Stimulated activated naive B cell treated with anti-CD40 and anti-IgM and Interleukin-4, amounts not matched to agents 10 μg/mL and 1 μg/mL and 100 μg/mL, for 72 hours (primary cell): ENCODE measurements at regions not wholly inside any gene's neighbourhood (a gene's known extent, or its start where the extent isn't known, plus 50 kb on each side); places are given as distances from the start of the nearest gene placed in this dataset.
A peak's percentile ranks its signal among the peaks of the same experiment; 100 is the strongest.
"Not testable (repeated sequence)": the region's sequence is repeated elsewhere in the genome, so short reads cannot be mapped to it uniquely, and the experiment has no call there.

Source experiments
- ATAC-seq, 2 donors: fragments of 150-1000 bp; cut with Tn5 transposase; replicated peaks; 2 replicates each; pipeline ENCODE4 v1.10.0; 2021; ENCODE audit warnings: moderate library complexity in 1 of 2
- DNase-seq: peaks from one replicate; pipeline ENCODE4 v3.0.0; 2021
- H3K27ac Mint-ChIP-seq: one replicate; pipeline ENCODE4 v1.8.0; 2022; ENCODE audit warnings: mild to moderate bottlenecking, mixed read lengths
- H3K27me3 Mint-ChIP-seq, 2 donors: one replicate each; pipeline ENCODE4 v1.8.0; 2022; ENCODE audit warnings: mixed read lengths in 2 of 2
- H3K36me3 Mint-ChIP-seq, 2 donors: one replicate each; pipeline ENCODE4 v1.8.0; 2022; ENCODE audit warnings: mixed read lengths in 2 of 2, mild to moderate bottlenecking in 1 of 2
- H3K4me1 Mint-ChIP-seq, 2 donors: one replicate each; pipeline ENCODE4 v1.8.0; 2022; ENCODE audit warnings: mixed read lengths in 2 of 2, mild to moderate bottlenecking in 1 of 2
- H3K4me3 Mint-ChIP-seq, 2 donors: one replicate each; pipeline ENCODE4 v1.8.0; 2022; ENCODE audit warnings: mild to moderate bottlenecking in 2 of 2, mixed read lengths in 2 of 2, moderate library complexity in 1 of 2
- H3K9me3 Mint-ChIP-seq, 2 donors: one replicate each; pipeline ENCODE4 v1.8.0; 2022; ENCODE audit warnings: mixed read lengths in 2 of 2, mild to moderate bottlenecking in 1 of 2

- H3K4me3 Mint-ChIP-seq: no peak overlapping the region
- DNase-seq: no peak
- ATAC-seq: no peak
- H3K27me3 Mint-ChIP-seq: no peaks in the 10 kb centered on the region
- no peaks in the 10 kb centered on the region for H3K36me3 Mint-ChIP-seq
- H3K9me3 Mint-ChIP-seq: no peaks in the 10 kb centered on the region
- no peak overlapping the region for H3K27ac Mint-ChIP-seq
- H3K4me1 Mint-ChIP-seq: no peaks in the 10 kb centered on the region
These were observed 117.9 kb downstream of the ANXA1 start for GRCh38 chr9:73269430-73270101.

- DNase-seq (no peak), ATAC-seq (no peak)
- Mint-ChIP-seq H3K27ac (no peak overlapping the region), H3K36me3 (no peaks in the 10 kb centered on the region), H3K9me3 (no peaks in the 10 kb centered on the region), H3K27me3 (no peaks in the 10 kb centered on the region), H3K4me3 (no peak overlapping the region), H3K4me1 (no peaks in the 10 kb centered on the region)
These were observed 119.5 kb downstream of the ANXA1 start for GRCh38 chr9:73270967-73271721.

GRCh38 chr9:73280113-73280512 lies 128.4 kb downstream of the ANXA1 start:
- Mint-ChIP-seq H3K4me3 (no peak overlapping the region), H3K27me3 (peaks cover 0 to 4% of the 10 kb centered on the region in 2 donors), H3K9me3 (no peaks in the 10 kb centered on the region), H3K36me3 (no peaks in the 10 kb centered on the region), H3K27ac (no peak overlapping the region), H3K4me1 (no peaks in the 10 kb centered on the region)
- ATAC-seq (no peak), DNase-seq (no peak)

GRCh38 chr9:73284377-73284776 lies 132.7 kb downstream of the ANXA1 start:
- Mint-ChIP-seq H3K36me3 (no peaks in the 10 kb centered on the region), H3K27ac (no peak overlapping the region), H3K27me3 (peaks cover 0 to 4% of the 10 kb centered on the region in 2 donors), H3K4me1 (no peaks in the 10 kb centered on the region), H3K9me3 (no peaks in the 10 kb centered on the region), H3K4me3 (no peak overlapping the region)
- DNase-seq (no peak), ATAC-seq (no peak)

- Mint-ChIP-seq H3K36me3 (no peaks in the 10 kb centered on the region), H3K27ac (no peak overlapping the region), H3K4me3 (no peak overlapping the region), H3K27me3 (no peaks in the 10 kb centered on the region), H3K4me1 (no peaks in the 10 kb centered on the region), H3K9me3 (peaks cover 13% of the 10 kb centered on the region in 2 donors)
- DNase-seq (no peak), ATAC-seq (no peak)
These were observed 142.7 kb downstream of the ANXA1 start for GRCh38 chr9:73294336-73294735.

- H3K36me3 Mint-ChIP-seq: no peaks in the 10 kb centered on the region
These were observed 174.3 kb downstream of the ANXA1 start for GRCh38 chr9:73325983-73326382.

GRCh38 chr9:73327149-73327548 lies 175.5 kb downstream of the ANXA1 start:
- Mint-ChIP-seq H3K27me3 (no peaks in the 10 kb centered on the region), H3K36me3 (no peaks in the 10 kb centered on the region), H3K4me3 (no peak overlapping the region), H3K4me1 (no peaks in the 10 kb centered on the region), H3K27ac (no peak overlapping the region), H3K9me3 (peaks cover 2 to 4% of the 10 kb centered on the region in 2 donors)
- no peak for ATAC-seq
- no peak for DNase-seq

More at GRCh38 chr9:73325983-73326382, 174.3 kb downstream of the ANXA1 start:
- DNase-seq (no peak), ATAC-seq (no peak)
- no peak overlapping the region for H3K4me3 Mint-ChIP-seq
- no peaks in the 10 kb centered on the region for H3K4me1 Mint-ChIP-seq
- H3K9me3 Mint-ChIP-seq: peaks cover 2 to 4% of the 10 kb centered on the region in 2 donors
- H3K27me3 Mint-ChIP-seq: no peaks in the 10 kb centered on the region
- H3K27ac Mint-ChIP-seq: no peak overlapping the region

GRCh38 chr9:73337182-73337581 lies 185.5 kb downstream of the ANXA1 start:
- not testable (repeated sequence) for H3K27ac Mint-ChIP-seq, H3K4me1 Mint-ChIP-seq

GRCh38 chr9:73344060-73344459 lies 192.4 kb downstream of the ANXA1 start:
- H3K9me3 Mint-ChIP-seq: peaks cover 0 to 2% of the 10 kb centered on the region in 2 donors
- DNase-seq (no peak), ATAC-seq (no peak)
- no peak overlapping the region for H3K4me3 Mint-ChIP-seq
- H3K27me3 Mint-ChIP-seq: no peaks in the 10 kb centered on the region
- H3K27ac Mint-ChIP-seq: no peak overlapping the region
- H3K4me1 Mint-ChIP-seq: no peaks in the 10 kb centered on the region
- H3K36me3 Mint-ChIP-seq: no peaks in the 10 kb centered on the region

More at GRCh38 chr9:73337182-73337581, 185.5 kb downstream of the ANXA1 start:
- not testable (repeated sequence) for H3K27me3 Mint-ChIP-seq, H3K36me3 Mint-ChIP-seq, H3K4me3 Mint-ChIP-seq, H3K9me3 Mint-ChIP-seq, ATAC-seq, DNase-seq

GRCh38 chr9:73347123-73347522 lies 195.5 kb downstream of the ANXA1 start:
- no peak overlapping the region for H3K27ac Mint-ChIP-seq
- DNase-seq (no peak), ATAC-seq (no peak)
- H3K9me3 Mint-ChIP-seq: peaks cover 0 to 4% of the 10 kb centered on the region in 2 donors
- no peak overlapping the region for H3K4me3 Mint-ChIP-seq
- no peaks in the 10 kb centered on the region for H3K4me1 Mint-ChIP-seq
- H3K36me3 Mint-ChIP-seq: no peaks in the 10 kb centered on the region
- H3K27me3 Mint-ChIP-seq: no peaks in the 10 kb centered on the region

GRCh38 chr9:73347720-73348119 lies 196.1 kb downstream of the ANXA1 start:
- no peaks in the 10 kb centered on the region for H3K4me1 Mint-ChIP-seq
- no peak overlapping the region for H3K27ac Mint-ChIP-seq
- H3K36me3 Mint-ChIP-seq: no peaks in the 10 kb centered on the region

GRCh38 chr9:73348471-73348870 lies 196.8 kb downstream of the ANXA1 start:
- ATAC-seq: no peak
- H3K36me3 Mint-ChIP-seq: no peaks in the 10 kb centered on the region

More at GRCh38 chr9:73347720-73348119, 196.1 kb downstream of the ANXA1 start:
- no peak for ATAC-seq
- Mint-ChIP-seq H3K9me3 (peaks cover 0 to 4% of the 10 kb centered on the region in 2 donors), H3K27me3 (no peaks in the 10 kb centered on the region), H3K4me3 (no peak overlapping the region)
- no peak for DNase-seq

GRCh38 chr9:73349476-73349875 lies 197.8 kb downstream of the ANXA1 start:
- ATAC-seq: no peak
- H3K27me3 Mint-ChIP-seq: no peaks in the 10 kb centered on the region
- no peaks in the 10 kb centered on the region for H3K36me3 Mint-ChIP-seq
- H3K4me1 Mint-ChIP-seq: no peaks in the 10 kb centered on the region
- no peak overlapping the region for H3K4me3 Mint-ChIP-seq
- H3K9me3 Mint-ChIP-seq: peaks cover 0 to 2% of the 10 kb centered on the region in 2 donors
- DNase-seq: no peak
- H3K27ac Mint-ChIP-seq: peak overlapping the region; percentile 33

More at GRCh38 chr9:73348471-73348870, 196.8 kb downstream of the ANXA1 start:
- no peaks in the 10 kb centered on the region for H3K4me1 Mint-ChIP-seq
- no peaks in the 10 kb centered on the region for H3K27me3 Mint-ChIP-seq
- H3K27ac Mint-ChIP-seq: no peak overlapping the region
- peaks cover 0 to 4% of the 10 kb centered on the region in 2 donors for H3K9me3 Mint-ChIP-seq
- H3K4me3 Mint-ChIP-seq: no peak overlapping the region
- no peak for DNase-seq

GRCh38 chr9:73357607-73358006 lies 205.9 kb downstream of the ANXA1 start:
- no peaks in the 10 kb centered on the region for H3K9me3 Mint-ChIP-seq
- no peaks in the 10 kb centered on the region for H3K36me3 Mint-ChIP-seq
- H3K4me1 Mint-ChIP-seq: no peaks in the 10 kb centered on the region
- H3K4me3 Mint-ChIP-seq: no peak overlapping the region
- ATAC-seq: no peak
- no peak overlapping the region for H3K27ac Mint-ChIP-seq
- H3K27me3 Mint-ChIP-seq: no peaks in the 10 kb centered on the region
- no peak for DNase-seq

- H3K36me3 Mint-ChIP-seq: no peaks in the 10 kb centered on the region
- H3K4me3 Mint-ChIP-seq: no peak overlapping the region
- no peak for ATAC-seq
These were observed 218.4 kb downstream of the ANXA1 start for GRCh38 chr9:73370053-73370452.

More at GRCh38 chr9:73370053-73370452, 218.4 kb downstream of the ANXA1 start:
- no peaks in the 10 kb centered on the region for H3K4me1 Mint-ChIP-seq
- no peaks in the 10 kb centered on the region for H3K9me3 Mint-ChIP-seq
- no peak for DNase-seq
- H3K27ac Mint-ChIP-seq: no peak overlapping the region
- no peaks in the 10 kb centered on the region for H3K27me3 Mint-ChIP-seq
